Testis (tissue), 2 donors: ENCODE measurements at regions not wholly inside any gene's neighbourhood (a gene's known extent, or its start where the extent isn't known, plus 50 kb on each side); places are given as distances from the start of the nearest gene placed in this dataset.

Experiments used
- DNase-seq: peaks from one replicate; pipeline ENCODE4 v3.0.0-alpha.2; 2019
- H3K27ac ChIP-seq, 2 donors: fragments of 200-600 bp; sonication (generic); one replicate each; pipeline ENCODE4 v1.5.1; 2019
- H3K27me3 ChIP-seq: fragments of 200-600 bp; sonication (generic); one replicate; pipeline ENCODE4 v1.5.1; 2019
- H3K36me3 ChIP-seq: fragments of 200-600 bp; sonication (generic); one replicate; pipeline ENCODE4 v1.5.1; 2017; ENCODE audit warnings: low read depth; ENCODE audit errors: missing control alignments
- H3K4me1 ChIP-seq: fragments of 200-600 bp; sonication (generic); one replicate; pipeline ENCODE4 v1.5.1; 2019
- H3K4me3 ChIP-seq, 2 donors: fragments of 200-600 bp; sonication (generic); one replicate each; pipeline ENCODE4 v1.5.1; 2017 to 2019
- H3K9me3 ChIP-seq: fragments of 200-600 bp; sonication (generic); one replicate; pipeline ENCODE4 v1.5.1; 2017
- CTCF ChIP-seq, 3 experiments: fragments of 450-650 bp in 2 of 3; fragments of 200-600 bp in 1 of 3; sonication (generic) in 1 of 3; IDR thresholded peaks; one replicate each; pipeline ENCODE4 v1.5.1; 2016 to 2019; ENCODE audit warnings: antibody characterized with exemption in 3 of 3, mild to moderate bottlenecking in 2 of 3, moderate library complexity in 1 of 3
- POLR2A ChIP-seq: fragments of 450-650 bp; IDR thresholded peaks from one replicate; pipeline ENCODE4 v1.6.1; 2017; ENCODE audit warnings: antibody characterized with exemption, mild to moderate bottlenecking, moderate library complexity
- WGBS, 2 donors: methylation state at CpG; one replicate each; pipeline ENCODE4 v1.1.5; 2018; 5-methylcytosine and 5-hydroxymethylcytosine counted together
- intact Hi-C: fragments of 100-400 bp; cut with DNase I; formaldehyde crosslinking; loops from one replicate; pipeline ENCODE4 v1.15.1; 2023; ENCODE audit warnings: low total_unique reads

GRCh38 chr6:67884442-67884841 lies 750.6 kb upstream of the ADGRB3 start:
- WGBS, 2 donors, result 84 to 92% methylated on average over 8 of the region's 8 CpGs
- Histone ChIP-seq H3K27ac (no peak overlapping the region), H3K4me1 (no peaks in the 10 kb centered on the region), H3K27me3 (no peaks in the 10 kb centered on the region), H3K4me3 (no peak overlapping the region), H3K36me3 (no peaks in the 10 kb centered on the region), H3K9me3 (no peaks in the 10 kb centered on the region)
- DNase-seq, result no peak
- intact Hi-C loops, result no loop called here
- TF ChIP-seq POLR2A, result no peak
- no peak for TF ChIP-seq CTCF (IDR thresholded peaks at IDR 0.05)

GRCh38 chr6:67883500-67884366 lies 751.3 kb upstream of the ADGRB3 start:
- no peak for DNase-seq
- intact Hi-C loops, result no loop called here
- no peak overlapping the region for H3K27ac ChIP-seq
- no peaks in the 10 kb centered on the region for H3K4me1 ChIP-seq
- H3K9me3 ChIP-seq, result no peaks in the 10 kb centered on the region
- 90 to 91% methylated on average over 11 of the region's 11 CpGs for WGBS, 2 donors
- H3K4me3 ChIP-seq, result no peak overlapping the region
- TF ChIP-seq CTCF (IDR thresholded peaks at IDR 0.05) (no peak), POLR2A (no peak)
- H3K27me3 ChIP-seq, result no peaks in the 10 kb centered on the region
- H3K36me3 ChIP-seq, result no peaks in the 10 kb centered on the region

- Histone ChIP-seq H3K9me3 (no peaks in the 10 kb centered on the region), H3K27me3 (no peaks in the 10 kb centered on the region), H3K36me3 (no peaks in the 10 kb centered on the region), H3K4me1 (no peaks in the 10 kb centered on the region), H3K4me3 (no peak overlapping the region), H3K27ac (no peak overlapping the region)
- intact Hi-C loops, result no loop called here
- 82 to 94% methylated on average over 5 of the region's 5 CpGs for WGBS, 2 donors
- DNase-seq, result no peak
- TF ChIP-seq CTCF (IDR thresholded peaks at IDR 0.05) (no peak), POLR2A (no peak)
Measured at GRCh38 chr6:67882436-67883311, 752.4 kb upstream of the ADGRB3 start.

GRCh38 chr6:67881706-67882065 lies 753.4 kb upstream of the ADGRB3 start:
- H3K27ac ChIP-seq, result no peak overlapping the region
- H3K36me3 ChIP-seq, result no peaks in the 10 kb centered on the region
- intact Hi-C loops, result no loop called here
- no peak for DNase-seq
- no peak for TF ChIP-seq POLR2A
- no peak for TF ChIP-seq CTCF (IDR thresholded peaks at IDR 0.05)
- no peaks in the 10 kb centered on the region for H3K9me3 ChIP-seq
- 88 to 95% methylated on average over 4 of the region's 4 CpGs for WGBS, 2 donors
- no peak overlapping the region for H3K4me3 ChIP-seq
- H3K4me1 ChIP-seq, result no peaks in the 10 kb centered on the region
- no peaks in the 10 kb centered on the region for H3K27me3 ChIP-seq
